ENCODE measurements at regions not wholly inside any gene's neighbourhood (a gene's known extent, or its start where the extent isn't known, plus 50 kb on each side); places are given as distances from the start of the nearest gene placed in this dataset.

- TF ChIP-seq CTCF (IDR thresholded peaks at IDR 0.05; ENCODE audit: insufficient read depth, low read length, poor library complexity, severe bottlenecking) (no peak), EZH2phosphoT487 (conservative IDR thresholded peaks at IDR 0.05; ENCODE audit: low read length) (no peak)
Observed at GRCh38 chr9:116087751-116088194, 65.8 kb upstream of the PAPPA start.
